ENCODE measurements at regions not wholly inside any gene's neighbourhood (a gene's known extent, or its start where the extent isn't known, plus 50 kb on each side); places are given as distances from the start of the nearest gene placed in this dataset.

- Mint-ChIP-seq H3K4me3 (ENCODE audit: unreplicated experiment) (no peak overlapping the region), H3K36me3 (ENCODE audit: insufficient read depth, unreplicated experiment) (no peaks in the 10 kb centered on the region), H3K4me1 (ENCODE audit: low read depth, unreplicated experiment) (no peaks in the 10 kb centered on the region), H3K27me3 (ENCODE audit: insufficient read depth, unreplicated experiment) (peaks cover 3% of the 10 kb centered on the region), H3K9me3 (ENCODE audit: unreplicated experiment) (no peaks in the 10 kb centered on the region), H3K27ac (ENCODE audit: unreplicated experiment) (no peak overlapping the region)
- ChIA-PET POLR2A (no interaction called here), CTCF (no interaction called here)
- Histone ChIP-seq H3K4me1 (no peaks in the 10 kb centered on the region), H3K36me3 (ENCODE audit: control insufficient read depth, insufficient read depth, low read length) (no peaks in the 10 kb centered on the region), H3K27me3 (replicated peaks; ENCODE audit: control insufficient read depth, insufficient read depth, low read length) (no peaks in the 10 kb centered on the region), H3K4me3 (ENCODE audit: low read depth, low read length) (no peak overlapping the region), H3K9me3 (no peaks in the 10 kb centered on the region)
- no peak for DNase-seq
- intact Hi-C loops (cut with micrococcal nuclease; ENCODE audit: unreplicated experiment): no loop called here
- TF ChIP-seq CTCF (IDR thresholded peaks at IDR 0.05; ENCODE audit: insufficient read depth in 1 of 2, low read depth in 1 of 2, low read length in 1 of 2, severe bottlenecking in 1 of 2, unreplicated experiment in 1 of 2): no peak
- no TSS peak for BruUV-seq (replicated peaks)
Measured at GRCh38 chr4:180990931-180991330, 1252.3 kb upstream of the TENM3 start.

GRCh38 chr4:180993244-180993836 is 1249.9 kb upstream of the TENM3 start:
- no peak for TF ChIP-seq CTCF (IDR thresholded peaks at IDR 0.05; ENCODE audit: insufficient read depth in 1 of 2, low read depth in 1 of 2, low read length in 1 of 2, severe bottlenecking in 1 of 2, unreplicated experiment in 1 of 2)
- Histone ChIP-seq H3K27me3 (replicated peaks; ENCODE audit: control insufficient read depth, insufficient read depth, low read length) (no peaks in the 10 kb centered on the region), H3K4me3 (ENCODE audit: low read depth, low read length) (no peak overlapping the region), H3K4me1 (no peaks in the 10 kb centered on the region), H3K9me3 (no peaks in the 10 kb centered on the region), H3K36me3 (ENCODE audit: control insufficient read depth, insufficient read depth, low read length) (no peaks in the 10 kb centered on the region)
- BruUV-seq (replicated peaks): no TSS peak
- H3K9me3 Mint-ChIP-seq (ENCODE audit: unreplicated experiment): no peaks in the 10 kb centered on the region
- POLR2A ChIA-PET: no interaction called here
- H3K36me3 Mint-ChIP-seq (ENCODE audit: insufficient read depth, unreplicated experiment): no peaks in the 10 kb centered on the region
- H3K4me3 Mint-ChIP-seq (ENCODE audit: unreplicated experiment): no peak overlapping the region
- CTCF ChIA-PET: no interaction called here
- no peak overlapping the region for H3K27ac Mint-ChIP-seq (ENCODE audit: unreplicated experiment)
- intact Hi-C loops (cut with micrococcal nuclease; ENCODE audit: unreplicated experiment): no loop called here
- no peak for DNase-seq
- H3K4me1 Mint-ChIP-seq (ENCODE audit: low read depth, unreplicated experiment): no peaks in the 10 kb centered on the region
- peaks cover 3% of the 10 kb centered on the region for H3K27me3 Mint-ChIP-seq (ENCODE audit: insufficient read depth, unreplicated experiment)

- Mint-ChIP-seq H3K36me3 (ENCODE audit: insufficient read depth, unreplicated experiment) (no peaks in the 10 kb centered on the region), H3K4me3 (ENCODE audit: unreplicated experiment) (no peak overlapping the region), H3K9me3 (ENCODE audit: unreplicated experiment) (no peaks in the 10 kb centered on the region), H3K27me3 (ENCODE audit: insufficient read depth, unreplicated experiment) (peaks cover 3% of the 10 kb centered on the region), H3K4me1 (ENCODE audit: low read depth, unreplicated experiment) (no peaks in the 10 kb centered on the region), H3K27ac (ENCODE audit: unreplicated experiment) (no peak overlapping the region)
- no peak for TF ChIP-seq CTCF (IDR thresholded peaks at IDR 0.05; ENCODE audit: insufficient read depth in 1 of 2, low read depth in 1 of 2, low read length in 1 of 2, severe bottlenecking in 1 of 2, unreplicated experiment in 1 of 2)
- intact Hi-C loops (cut with micrococcal nuclease; ENCODE audit: unreplicated experiment): no loop called here
- Histone ChIP-seq H3K4me1 (no peaks in the 10 kb centered on the region), H3K36me3 (ENCODE audit: control insufficient read depth, insufficient read depth, low read length) (no peaks in the 10 kb centered on the region), H3K4me3 (ENCODE audit: low read depth, low read length) (no peak overlapping the region), H3K27me3 (replicated peaks; ENCODE audit: control insufficient read depth, insufficient read depth, low read length) (no peaks in the 10 kb centered on the region), H3K9me3 (no peaks in the 10 kb centered on the region)
- ChIA-PET POLR2A (no interaction called here), CTCF (no interaction called here)
- no peak for DNase-seq
- no TSS peak for BruUV-seq (replicated peaks)
Measured at GRCh38 chr4:180994722-180995121, 1248.5 kb upstream of the TENM3 start.

Data from Caco-2 (cell line).